GM12892 (cell line): ENCODE measurements at regions not wholly inside any gene's neighbourhood (a gene's known extent, or its start where the extent isn't known, plus 50 kb on each side); places are given as distances from the start of the nearest gene placed in this dataset.

Experiments used
- POLR2A ChIP-seq: IDR thresholded peaks from 2 replicates; pipeline ENCODE4 v1.6.1; 2011; ENCODE audit warnings: low read depth, low read length, control low read depth
- POLR2AphosphoS5 ChIP-seq: IDR thresholded peaks from 2 replicates; pipeline ENCODE4 v1.6.1; 2011; ENCODE audit warnings: low read depth, low read length, control low read depth
- TAF1 ChIP-seq: IDR thresholded peaks from 2 replicates; pipeline ENCODE4 v1.6.1; 2011; ENCODE audit warnings: low read depth, mild to moderate bottlenecking, control low read depth, low read length, borderline replicate concordance

- TF ChIP-seq POLR2A (no peak), TAF1 (no peak), POLR2AphosphoS5 (no peak)
Observed at GRCh38 chr2:191783416-191783815, 63.5 kb downstream of the CAVIN2 start.
